H1 (cell line): ENCODE measurements at regions not wholly inside any gene's neighbourhood (a gene's known extent, or its start where the extent isn't known, plus 50 kb on each side); places are given as distances from the start of the nearest gene placed in this dataset.

ENCODE experiments used
- CTCF ChIA-PET: fragments of 300-600 bp; sonication (Branson Sonifier 250); formaldehyde crosslinking; loops from one replicate; lab custom pipeline; 2021; ENCODE audit not compliant: partially characterized antibody; lab: Charles Lee
- POLR2A ChIA-PET: fragments of 300-600 bp; sonication (Branson Sonifier 250); formaldehyde crosslinking; loops from one replicate; lab custom pipeline; 2021; ENCODE audit warnings: inconsistent platforms; ENCODE audit not compliant: partially characterized antibody; lab: Charles Lee
- DNase-seq, 2 experiments: peaks; one replicate each; pipeline versions ENCODE4 v3.0.0 to v3.0.0-alpha.2; 2010 to 2022; ENCODE audit warnings: low spot score in 2 of 2, low read depth in 1 of 2, mixed read lengths in 1 of 2
- FAIRE-seq: peaks from 2 replicates; lab custom pipeline; 2011; peaks lifted over from hg19 to GRCh38; lab: Jason Lieb, UNC
- H2AFZ ChIP-seq: 2 replicates; pipeline ENCODE4 v1.8.1; 2012; ENCODE audit warnings: low read length, inconsistent platforms
- H2AK5ac ChIP-seq: 2 replicates; pipeline ENCODE4 v1.6.1; 2013; ENCODE audit warnings: low read depth, low read length
- H2BK120ac ChIP-seq: replicated peaks from 2 replicates; pipeline ENCODE3; 2013; ENCODE audit warnings: low read depth, low read length, inconsistent platforms
- H2BK12ac ChIP-seq: 2 replicates; pipeline ENCODE4 v1.6.1; 2013; ENCODE audit warnings: low read depth, low read length
- H2BK15ac ChIP-seq: 2 replicates; pipeline ENCODE4 v1.6.1; 2013; ENCODE audit warnings: low read length
- H2BK20ac ChIP-seq: 2 replicates; pipeline ENCODE4 v1.6.1; 2013; ENCODE audit warnings: low read length
- H2BK5ac ChIP-seq: 2 replicates; pipeline ENCODE4 v1.6.1; 2013; ENCODE audit warnings: low read depth, low read length
- H3K14ac ChIP-seq: 2 replicates; pipeline ENCODE4 v1.6.1; 2013; ENCODE audit warnings: inconsistent platforms; ENCODE audit not compliant: insufficient read length
- H3K18ac ChIP-seq: 2 replicates; pipeline ENCODE4 v1.6.1; 2013; ENCODE audit warnings: low read length; ENCODE audit errors: extremely low read depth
- H3K23ac ChIP-seq: 2 replicates; pipeline ENCODE4 v1.6.1; 2013; ENCODE audit warnings: inconsistent platforms; ENCODE audit not compliant: insufficient read length
- H3K23me2 ChIP-seq: 2 replicates; pipeline ENCODE4 v1.6.1; 2013; ENCODE audit warnings: low read depth, low read length
- H3K27ac ChIP-seq: 2 replicates; pipeline ENCODE4 v1.6.1; 2011; ENCODE audit warnings: low read depth, low read length, inconsistent platforms
- H3K27me3 ChIP-seq, 4 experiments: replicated peaks in 1 of 4; 1 replicate in 1 of 4; 2 replicates in 3 of 4; pipeline versions ENCODE4 v1.6.1 to v1.8.1; 2011 to 2013; ENCODE audit warnings: low read length in 3 of 4, mild to moderate bottlenecking in 3 of 4, inconsistent platforms in 2 of 4, mixed read lengths in 2 of 4, moderate library complexity in 1 of 4; ENCODE audit not compliant: control insufficient read depth in 3 of 4, insufficient read depth in 3 of 4; ENCODE audit errors: extremely low read depth in 1 of 4
- H3K36me3 ChIP-seq, 4 experiments: 2 replicates each; pipeline versions ENCODE4 v1.6.1 to v1.8.1; 2011 to 2013; ENCODE audit warnings: mild to moderate bottlenecking in 4 of 4, low read length in 3 of 4, moderate library complexity in 2 of 4, control low read depth in 1 of 4, inconsistent platforms in 1 of 4; ENCODE audit not compliant: insufficient read depth in 4 of 4, control insufficient read depth in 2 of 4
- H3K4ac ChIP-seq: replicated peaks from 2 replicates; pipeline ENCODE3; 2013; ENCODE audit warnings: low read length, low read depth, mixed read lengths, inconsistent platforms; ENCODE audit not compliant: insufficient read length
- H3K4me1 ChIP-seq, 4 experiments: replicated peaks in 1 of 4; 1 replicate in 1 of 4; 2 replicates in 3 of 4; pipeline versions ENCODE4 v1.6.1 to v1.8.1; 2011 to 2013; ENCODE audit warnings: low read length in 3 of 4, inconsistent platforms in 2 of 4, mixed read lengths in 1 of 4; ENCODE audit not compliant: insufficient read depth in 4 of 4, control insufficient read depth in 3 of 4
- H3K4me2 ChIP-seq, 2 experiments: 2 replicates each; pipeline versions ENCODE4 v1.6.1 to v1.8.1; 2011 to 2013; ENCODE audit warnings: low read depth in 2 of 2, low read length in 2 of 2, control low read depth in 1 of 2, inconsistent platforms in 1 of 2, mild to moderate bottlenecking in 1 of 2; ENCODE audit not compliant: insufficient read depth in 1 of 2
- H3K4me3 ChIP-seq, 4 experiments: fragments of 200-600, 300-600 bp in 1 of 4; sonication (generic), shearing (Covaris generic), sonication (Bioruptor Twin) in 1 of 4; 2 replicates each; pipeline versions ENCODE4 v1.5.1 to v1.8.1; 2011 to 2016; ENCODE audit warnings: low read length in 4 of 4, low read depth in 3 of 4, control low read depth in 2 of 4, inconsistent platforms in 2 of 4, mild to moderate bottlenecking in 2 of 4, mixed read lengths in 1 of 4, moderate library complexity in 1 of 4; ENCODE audit not compliant: insufficient read depth in 2 of 4; ENCODE audit errors: extremely low read depth in 1 of 4
- H3K56ac ChIP-seq: replicated peaks from 2 replicates; pipeline ENCODE3; 2013; ENCODE audit warnings: low read depth, mild to moderate bottlenecking, mixed read lengths, low read length, inconsistent platforms; ENCODE audit not compliant: insufficient read length
- H3K79me1 ChIP-seq: 2 replicates; pipeline ENCODE4 v1.6.1; 2013; ENCODE audit warnings: low read depth, low read length, control low read depth
- H3K79me2 ChIP-seq, 2 experiments: 2 replicates each; pipeline versions ENCODE4 v1.6.1 to v1.8.1; 2012 to 2013; ENCODE audit warnings: low read length in 2 of 2, mild to moderate bottlenecking in 2 of 2, inconsistent platforms in 1 of 2; ENCODE audit not compliant: insufficient read depth in 2 of 2, control insufficient read depth in 1 of 2
- H3K9ac ChIP-seq, 4 experiments: replicated peaks in 1 of 4; 1 replicate in 1 of 4; 2 replicates in 3 of 4; pipeline versions ENCODE4 v1.6.1 to v1.8.1; 2011 to 2013; ENCODE audit warnings: low read depth in 3 of 4, low read length in 3 of 4, control low read depth in 2 of 4, mild to moderate bottlenecking in 2 of 4, moderate library complexity in 2 of 4, inconsistent platforms in 1 of 4; ENCODE audit errors: extremely low read depth in 1 of 4
- H3K9me3 ChIP-seq, 2 experiments: 2 replicates each; pipeline versions ENCODE4 v1.6.1 to v1.8.1; 2012 to 2013; ENCODE audit warnings: mild to moderate bottlenecking in 2 of 2, moderate library complexity in 2 of 2, control low read depth in 1 of 2, inconsistent platforms in 1 of 2, low read depth in 1 of 2, low read length in 1 of 2, mixed read lengths in 1 of 2; ENCODE audit not compliant: insufficient read depth in 2 of 2
- H4K20me1 ChIP-seq, 2 experiments: replicated peaks in 1 of 2; 2 replicates each; pipeline versions ENCODE3 to v1.8.1; 2011 to 2013; ENCODE audit warnings: inconsistent platforms in 2 of 2, low read length in 2 of 2, mild to moderate bottlenecking in 1 of 2; ENCODE audit not compliant: insufficient read depth in 2 of 2, control insufficient read depth in 1 of 2
- H4K5ac ChIP-seq: 2 replicates; pipeline ENCODE4 v1.6.1; 2013; ENCODE audit warnings: low read length, low read depth, mixed read lengths, inconsistent platforms; ENCODE audit not compliant: insufficient read length
- H4K8ac ChIP-seq: 2 replicates; pipeline ENCODE4 v1.8.0; 2013; ENCODE audit warnings: mild to moderate bottlenecking, moderate library complexity, low read length, inconsistent platforms; ENCODE audit not compliant: insufficient read depth; ENCODE audit errors: extremely low read depth
- H4K91ac ChIP-seq: replicated peaks from 2 replicates; pipeline ENCODE3; 2013; ENCODE audit warnings: low read length, mixed read lengths, inconsistent platforms; ENCODE audit not compliant: insufficient read length
- CBX5 ChIP-seq: fragments of 300-800, 300-1000 bp; sonication (generic); IDR thresholded peaks from 2 replicates; pipeline ENCODE4 v1.7.1; 2016; ENCODE audit warnings: antibody characterized with exemption, low read length, low read depth
- WGBS, 2 experiments: shearing (Covaris generic) in 1 of 2; methylation state at CpG; one replicate each; pipeline versions ENCODE4 v1.1.6 to v1.1.7; 2013 to 2015; ENCODE audit warnings: low lambda C conversion rate in 2 of 2, mixed read lengths in 2 of 2, inconsistent platforms in 1 of 2, low coverage in 1 of 2, missing lambda C conversion rate in 1 of 2; ENCODE audit not compliant: insufficient replicate concordance in 2 of 2, insufficient coverage in 1 of 2, insufficient read length in 1 of 2; ENCODE audit errors: extremely low coverage in 1 of 2, missing lambda C conversion rate in 1 of 2; 5-methylcytosine and 5-hydroxymethylcytosine counted together

GRCh38 chr3:147675761-147676160 lies 266.6 kb downstream of the ZIC1 start:
- TF ChIP-seq CBX5 = no peak
- Histone ChIP-seq H3K9ac (no peak overlapping the region), H3K79me2 (no peaks in the 10 kb centered on the region), H3K4ac (no peak overlapping the region), H3K36me3 (no peaks in the 10 kb centered on the region), H3K27ac (no peak overlapping the region), H2BK12ac (no peak overlapping the region), H3K9me3 (no peaks in the 10 kb centered on the region), H3K27me3 (no peaks in the 10 kb centered on the region), H3K56ac (no peak overlapping the region), H2BK5ac (no peak overlapping the region), H4K8ac (no peak overlapping the region), H3K14ac (no peak overlapping the region), H2BK15ac (no peak overlapping the region), H3K79me1 (no peaks in the 10 kb centered on the region), H3K18ac (no peak overlapping the region), H3K4me3 (no peak overlapping the region), H3K4me2 (no peak overlapping the region), H4K91ac (no peak overlapping the region), H2BK20ac (no peak overlapping the region), H4K5ac (no peak overlapping the region), H3K4me1 (no peaks in the 10 kb centered on the region), H2AFZ (no peak overlapping the region), H2AK5ac (no peak overlapping the region), H4K20me1 (no peaks in the 10 kb centered on the region), H3K23me2 (no peaks in the 10 kb centered on the region; the same call in 1 of the 2 replicates), H3K23ac (no peak overlapping the region), H2BK120ac (no peak overlapping the region)
- DNase-seq (no peak), FAIRE-seq (no peak)
- WGBS, 2 experiments = 91% methylated on average over 2 of the region's 2 CpGs; no CpG with 5 or more reads in 1 of the 2 experiments
- POLR2A ChIA-PET = no interaction called here
- CTCF ChIA-PET = no interaction called here
